Spleen (tissue), 7 donors: ENCODE measurements at regions not wholly inside any gene's neighbourhood (a gene's known extent, or its start where the extent isn't known, plus 50 kb on each side); places are given as distances from the start of the nearest gene placed in this dataset.

Source experiments
- POLR2A ChIP-seq, 3 donors: fragments of 450-650 bp; IDR thresholded peaks; one replicate each; pipeline ENCODE4 v1.5.1; 2017; ENCODE audit warnings: antibody characterized with exemption in 3 of 3, mild to moderate bottlenecking in 1 of 3
- TF ChIP-seq, protein P1 (sequence below), 11 experiments: fragments of 200-600 bp in 7 of 11; fragments of 450-650 bp in 4 of 11; sonication (generic) in 4 of 11; IDR thresholded peaks in 8 of 11; conservative IDR thresholded peaks in 3 of 11; 1 replicate in 7 of 11; 2 replicates in 4 of 11; pipeline versions ENCODE4 v1.4.0 to v1.8.0; 2016 to 2021; ENCODE audit warnings: antibody characterized with exemption in 11 of 11, inconsistent platforms in 4 of 11, mild to moderate bottlenecking in 1 of 11
- donor health status: DM: no; HTN: no; CAD: no; lungs with moderate emphysema.
- donor health status: DM: no; HTN: no; CAD: no.
- donor health status: DM: no; HTN: no; CAD: no.

DNA sequence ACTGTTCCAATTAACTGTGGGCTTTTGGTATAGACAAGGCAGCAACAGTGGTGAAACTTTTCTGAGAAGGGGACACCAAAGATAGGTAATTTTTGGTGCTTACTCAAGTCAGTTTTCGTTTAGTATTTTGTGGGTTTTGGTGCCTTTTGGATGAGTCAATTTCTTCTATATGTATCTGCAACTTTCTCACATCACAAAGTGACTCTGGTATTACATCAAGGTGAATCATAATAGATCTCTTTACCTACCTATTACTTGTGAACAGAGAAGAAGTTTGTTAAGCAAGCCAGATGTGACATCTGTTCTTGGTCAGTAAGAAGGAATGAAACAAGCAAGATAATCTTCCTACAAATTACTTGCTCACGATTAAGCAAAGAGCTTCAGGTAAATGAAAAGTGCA lies 732.4 kb upstream of the DPPA4 start:
- no peak for TF ChIP-seq POLR2A (IDR thresholded peaks at IDR 0.05)
- TF ChIP-seq, protein P1, sequence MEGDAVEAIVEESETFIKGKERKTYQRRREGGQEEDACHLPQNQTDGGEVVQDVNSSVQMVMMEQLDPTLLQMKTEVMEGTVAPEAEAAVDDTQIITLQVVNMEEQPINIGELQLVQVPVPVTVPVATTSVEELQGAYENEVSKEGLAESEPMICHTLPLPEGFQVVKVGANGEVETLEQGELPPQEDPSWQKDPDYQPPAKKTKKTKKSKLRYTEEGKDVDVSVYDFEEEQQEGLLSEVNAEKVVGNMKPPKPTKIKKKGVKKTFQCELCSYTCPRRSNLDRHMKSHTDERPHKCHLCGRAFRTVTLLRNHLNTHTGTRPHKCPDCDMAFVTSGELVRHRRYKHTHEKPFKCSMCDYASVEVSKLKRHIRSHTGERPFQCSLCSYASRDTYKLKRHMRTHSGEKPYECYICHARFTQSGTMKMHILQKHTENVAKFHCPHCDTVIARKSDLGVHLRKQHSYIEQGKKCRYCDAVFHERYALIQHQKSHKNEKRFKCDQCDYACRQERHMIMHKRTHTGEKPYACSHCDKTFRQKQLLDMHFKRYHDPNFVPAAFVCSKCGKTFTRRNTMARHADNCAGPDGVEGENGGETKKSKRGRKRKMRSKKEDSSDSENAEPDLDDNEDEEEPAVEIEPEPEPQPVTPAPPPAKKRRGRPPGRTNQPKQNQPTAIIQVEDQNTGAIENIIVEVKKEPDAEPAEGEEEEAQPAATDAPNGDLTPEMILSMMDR (IDR thresholded peaks at IDR 0.05 in 8 of 11, conservative IDR thresholded peaks at IDR 0.05 in 3 of 11), result no peak
